GM19328 (cell line): ENCODE measurements at regions not wholly inside any gene's neighbourhood (a gene's known extent, or its start where the extent isn't known, plus 50 kb on each side); places are given as distances from the start of the nearest gene placed in this dataset.
"Not testable (repeated sequence)": the region's sequence is repeated elsewhere in the genome, so short reads cannot be mapped to it uniquely, and the experiment has no call there.

Experiments
- ATAC-seq: cut with Tn5 transposase; IDR thresholded peaks from one replicate; pipeline ENCODE4 v1.9.1; 2021; ENCODE audit warnings: mild to moderate bottlenecking, moderate library complexity; ENCODE audit not compliant: unreplicated experiment

DNA sequence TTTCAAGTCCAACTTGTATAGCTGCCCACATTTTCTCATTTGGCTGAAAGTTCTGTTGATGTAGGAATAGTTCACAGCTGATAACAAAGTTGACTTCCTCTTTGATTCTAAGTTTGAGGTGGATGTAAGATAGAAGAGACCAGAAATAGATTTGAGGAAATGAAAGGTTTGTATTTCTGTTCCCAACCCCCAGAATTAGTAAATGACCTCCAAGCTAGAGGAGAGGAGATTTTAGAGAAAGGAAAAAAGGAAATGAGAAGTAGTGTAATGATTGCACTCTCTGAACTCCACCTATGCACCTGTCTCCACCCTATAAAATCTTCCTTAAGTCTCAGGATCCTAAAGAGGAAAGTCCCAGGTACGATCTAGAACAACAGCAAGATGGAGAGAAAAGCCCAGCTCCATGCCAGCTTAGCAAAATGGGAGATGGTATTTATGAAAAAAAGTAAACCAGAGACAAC lies 130.4 kb upstream of the POC5 start:
- peak; percentile 84 for ATAC-seq

DNA sequence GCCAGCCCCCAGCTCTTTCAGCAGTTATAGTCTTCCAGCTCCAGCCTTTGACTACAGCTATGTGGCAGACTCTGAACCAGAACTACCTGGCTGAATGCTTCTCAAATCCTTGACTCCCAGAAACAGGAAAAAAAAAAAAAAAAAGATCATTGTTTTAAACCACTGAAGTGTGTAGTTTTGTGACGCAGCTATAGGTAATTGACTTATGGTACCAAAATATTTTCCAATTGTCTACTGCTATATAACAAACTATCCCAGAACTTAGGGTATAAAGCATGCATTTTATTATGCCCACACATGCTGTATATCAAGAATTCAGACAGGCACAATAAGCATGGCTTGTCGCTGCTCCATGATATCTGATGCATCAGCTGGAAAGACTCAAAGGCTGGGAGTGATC lies 127.1 kb upstream of the POC5 start:
- ATAC-seq = no peak

DNA sequence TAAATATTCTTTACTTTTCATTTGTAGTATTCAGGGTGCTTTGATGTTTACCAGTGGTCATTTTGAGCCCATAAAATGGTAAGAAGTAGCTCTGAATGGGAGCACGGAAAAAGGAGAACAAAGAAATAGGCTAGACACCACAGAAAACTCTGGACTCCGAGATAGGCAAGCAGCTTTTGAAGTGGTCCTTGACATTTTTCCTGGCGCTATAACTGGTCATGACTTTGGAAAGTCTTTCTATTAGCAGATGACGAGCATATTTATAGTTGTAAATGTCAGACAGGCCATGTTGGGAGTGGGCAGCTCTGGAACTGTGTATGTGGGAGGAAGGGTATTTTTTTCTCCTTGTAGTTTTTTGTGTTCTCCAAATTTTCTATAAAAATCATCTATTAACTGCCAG lies 126.1 kb upstream of the POC5 start:
- ATAC-seq = no peak

DNA sequence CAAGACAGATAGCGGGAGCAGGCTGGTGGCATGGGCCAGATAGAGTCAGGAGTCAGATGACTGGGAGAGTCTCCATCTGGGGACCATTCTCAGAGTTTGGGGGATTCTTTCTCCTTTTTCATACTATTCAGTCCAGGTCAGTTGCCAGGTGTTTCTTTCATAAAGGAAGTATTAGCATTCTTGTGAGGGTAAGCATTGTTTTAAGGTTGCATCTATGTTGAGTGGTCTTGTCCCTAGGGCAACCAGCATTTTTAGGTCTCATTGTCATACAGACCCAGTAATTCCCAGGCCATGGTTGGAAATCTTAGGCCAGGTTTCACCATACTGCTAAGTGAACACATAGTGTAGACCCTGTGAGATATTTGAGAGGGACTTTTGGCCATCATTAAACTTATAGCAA lies 122.3 kb upstream of the POC5 start:
- ATAC-seq = no peak

DNA sequence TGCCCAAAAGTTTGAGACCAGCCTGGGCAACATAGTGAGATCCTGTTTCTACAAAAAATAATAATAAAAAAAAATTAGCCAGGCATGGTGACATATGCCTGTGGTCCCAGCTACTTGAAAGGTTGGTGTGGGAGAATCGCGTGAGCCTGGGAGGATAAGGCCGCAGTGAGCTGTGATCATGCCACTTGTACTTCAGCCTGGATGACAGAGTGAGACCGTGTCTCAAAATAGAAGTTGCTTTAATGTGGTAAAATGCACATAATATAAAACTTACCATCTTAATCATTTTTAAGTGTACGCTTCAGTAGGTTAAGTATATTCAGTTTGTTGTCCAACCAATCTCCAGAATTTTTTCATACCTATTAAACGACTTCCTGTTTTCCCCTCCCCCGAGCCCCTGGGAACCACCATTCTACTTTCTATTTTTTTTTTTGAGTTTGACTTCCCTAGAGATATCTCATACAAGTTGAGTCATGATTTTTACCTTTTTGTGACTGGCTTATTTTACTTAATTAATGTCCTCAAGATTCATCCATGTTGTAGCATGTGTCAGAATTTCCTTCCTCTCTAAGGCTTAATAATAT lies 120.1 kb upstream of the POC5 start:
- ATAC-seq = no peak

DNA sequence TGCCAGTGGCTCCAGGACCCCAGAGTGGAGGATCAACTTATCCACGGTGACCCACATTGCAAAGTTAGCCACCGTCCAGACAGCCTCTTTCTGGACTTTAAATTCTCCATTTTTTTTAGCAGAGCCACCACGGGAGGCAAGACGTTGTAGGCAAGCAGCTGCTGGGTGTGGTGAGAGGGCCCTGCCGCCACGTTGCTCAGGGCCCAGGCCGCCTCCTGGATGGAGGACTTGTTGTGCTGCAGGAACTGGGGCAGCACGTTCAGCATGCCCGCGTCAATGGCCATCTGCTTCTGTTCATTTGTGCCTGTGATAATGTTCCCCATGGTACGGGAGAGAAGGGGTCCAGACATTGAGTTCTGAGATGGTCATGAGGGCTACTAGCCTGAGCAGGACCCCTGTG lies 114.3 kb upstream of the POC5 start:
- ATAC-seq = no peak

DNA sequence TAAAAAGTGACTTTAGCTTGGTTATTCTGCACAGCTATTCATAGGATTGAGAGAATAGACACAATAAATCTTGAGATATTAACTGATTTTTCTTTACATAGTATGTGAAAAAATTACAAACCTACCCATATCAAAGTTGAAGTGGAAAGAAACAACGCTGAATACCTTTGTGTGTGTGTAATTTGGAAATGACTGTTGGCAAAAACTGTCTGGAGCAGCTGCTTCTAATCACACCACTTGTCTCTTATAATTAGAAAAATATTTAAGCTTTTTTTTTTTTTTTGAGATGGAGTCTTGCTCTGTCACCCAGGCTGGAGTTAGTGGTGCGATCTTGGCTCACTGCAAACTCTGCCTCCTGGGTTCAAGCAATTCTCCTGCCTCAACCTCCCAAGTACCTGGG lies 110.8 kb upstream of the POC5 start:
- no peak for ATAC-seq

DNA sequence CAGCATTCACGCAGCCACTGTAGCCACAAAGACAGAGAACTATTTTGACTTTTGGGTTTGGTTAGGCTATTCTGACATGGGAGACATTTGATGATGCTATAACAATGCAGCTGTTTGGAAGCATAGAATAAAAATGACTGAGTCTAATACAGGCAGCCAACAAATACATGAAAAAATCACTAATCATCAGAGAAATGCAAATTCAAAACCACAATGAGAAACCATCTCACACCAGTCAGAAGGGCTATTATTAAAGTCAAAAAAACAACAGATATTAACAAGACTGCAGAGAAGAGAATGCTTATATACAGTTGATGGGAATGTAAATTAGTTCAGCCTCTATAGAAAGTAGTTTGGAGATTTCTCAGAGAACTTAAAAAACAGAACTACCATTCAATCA lies 107.1 kb upstream of the POC5 start:
- ATAC-seq = peak; percentile 83

DNA sequence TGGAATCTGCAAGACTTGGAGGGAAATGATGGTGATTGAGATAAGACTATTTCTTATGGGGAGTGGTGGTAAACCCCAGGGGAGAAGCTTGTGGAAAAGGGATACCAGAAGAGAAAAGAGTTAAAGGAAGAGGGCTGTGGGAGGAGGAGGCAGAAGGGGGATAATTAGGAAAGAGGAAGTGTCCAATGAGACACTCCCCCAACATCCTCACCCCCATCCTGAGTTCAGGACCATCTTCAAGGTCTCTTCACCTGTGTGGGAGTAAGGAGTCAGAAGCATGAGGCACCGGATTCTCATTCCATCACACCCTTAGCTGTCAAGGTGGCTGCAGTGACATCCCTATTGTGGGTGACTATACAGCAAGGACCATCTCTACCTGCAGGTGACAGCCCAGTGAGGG lies 106.6 kb upstream of the POC5 start:
- ATAC-seq = no peak

DNA sequence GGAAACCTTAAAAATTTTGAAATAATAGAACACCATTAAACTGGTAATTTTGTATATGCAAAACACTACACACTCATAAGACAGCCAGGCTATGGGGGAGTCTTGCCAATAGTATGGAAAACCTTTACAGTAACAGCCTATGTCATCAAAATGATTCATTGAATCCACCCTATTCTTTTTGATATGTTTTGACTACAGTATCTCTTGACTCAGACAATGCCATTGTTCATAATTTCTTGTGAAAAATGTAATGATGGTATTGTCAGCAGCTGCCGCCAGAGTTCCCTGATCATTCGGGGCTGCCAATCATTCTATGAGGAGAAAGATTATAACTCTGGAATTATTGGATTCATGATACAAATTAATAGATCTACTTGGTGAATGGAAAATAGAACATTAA lies 101.4 kb upstream of the POC5 start:
- ATAC-seq = no peak

DNA sequence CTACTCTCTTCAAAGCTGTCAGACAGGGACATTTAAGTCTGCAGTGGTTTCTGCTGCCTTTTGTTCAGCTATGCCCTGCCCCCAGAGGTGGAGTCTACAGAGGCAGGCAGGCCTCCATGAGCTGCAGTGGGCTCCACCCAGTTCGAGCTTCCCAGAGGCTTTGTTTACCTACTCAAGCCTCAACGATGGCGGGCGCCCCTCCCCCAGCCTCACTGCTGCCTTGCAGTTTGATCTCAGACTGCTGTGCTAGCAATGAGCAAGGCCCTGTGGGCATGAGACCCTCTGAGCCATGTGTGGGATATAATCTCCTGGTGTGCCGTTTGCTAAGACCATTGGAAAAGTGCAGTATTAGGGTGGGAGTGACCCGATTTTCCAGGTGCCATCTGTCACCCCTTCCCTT lies 82.5 kb upstream of the POC5 start:
- ATAC-seq = not testable (repeated sequence)

DNA sequence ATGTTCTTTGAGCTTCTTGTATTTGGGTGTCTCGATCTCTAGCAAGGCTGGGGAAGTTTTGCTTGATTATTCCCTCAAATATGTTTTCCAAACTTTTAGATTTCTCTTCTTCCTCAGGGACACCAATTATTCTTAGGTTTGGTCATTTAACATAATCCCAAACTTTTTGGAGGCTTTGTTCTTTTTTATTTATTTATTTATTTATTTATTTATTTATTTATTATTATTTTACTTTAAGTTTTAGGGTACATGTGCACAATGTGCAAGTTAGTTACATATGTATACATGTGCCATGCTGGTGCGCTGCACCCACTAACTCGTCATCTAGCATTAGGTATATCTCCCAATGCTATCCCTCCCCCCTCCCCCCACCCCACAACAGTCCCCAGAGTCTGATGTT lies 52.1 kb upstream of the POC5 start:
- not testable (repeated sequence) for ATAC-seq
